HG02763 (cell line): ENCODE measurements at regions not wholly inside any gene's neighbourhood (a gene's known extent, or its start where the extent isn't known, plus 50 kb on each side); places are given as distances from the start of the nearest gene placed in this dataset.
"Not testable (repeated sequence)": the region's sequence is repeated elsewhere in the genome, so short reads cannot be mapped to it uniquely, and the experiment has no call there.

ENCODE experiments used
- ATAC-seq: cut with Tn5 transposase; IDR thresholded peaks from one replicate; pipeline ENCODE4 v1.9.1; 2021; ENCODE audit warnings: mild to moderate bottlenecking, moderate library complexity; ENCODE audit not compliant: unreplicated experiment

- no peak for ATAC-seq
These were observed 88.1 kb upstream of the STMND1 start for GRCh38 chr6:17013701-17014100.

GRCh38 chr6:17012421-17013225 lies 89.2 kb upstream of the STMND1 start:
- no peak for ATAC-seq

- no peak for ATAC-seq
These were observed 89.9 kb upstream of the STMND1 start for GRCh38 chr6:17011985-17012384.

- ATAC-seq = no peak
These were observed 94.1 kb upstream of the STMND1 start for GRCh38 chr6:17007749-17008148.

GRCh38 chr6:17006543-17006942 lies 95.3 kb upstream of the STMND1 start:
- ATAC-seq = no peak

- no peak for ATAC-seq
These were observed 97.6 kb upstream of the STMND1 start for GRCh38 chr6:17004269-17004668.

GRCh38 chr6:17002123-17002522 lies 99.7 kb upstream of the STMND1 start:
- ATAC-seq = no peak

GRCh38 chr6:17001188-17001587 lies 100.7 kb upstream of the STMND1 start:
- no peak for ATAC-seq

- no peak for ATAC-seq
These were observed 102.1 kb upstream of the STMND1 start for GRCh38 chr6:16999491-17000436.

- no peak for ATAC-seq
These were observed 103.4 kb upstream of the STMND1 start for GRCh38 chr6:16998461-16998860.

GRCh38 chr6:16995511-16996250 lies 106.2 kb upstream of the STMND1 start:
- no peak for ATAC-seq

- no peak for ATAC-seq
These were observed 108.5 kb upstream of the STMND1 start for GRCh38 chr6:16993396-16993795.

GRCh38 chr6:16991981-16992629 lies 109.7 kb upstream of the STMND1 start:
- ATAC-seq = no peak

- not testable (repeated sequence) for ATAC-seq
These were observed 111.9 kb upstream of the STMND1 start for GRCh38 chr6:16989976-16990375.

- ATAC-seq = no peak
These were observed 112.5 kb upstream of the STMND1 start for GRCh38 chr6:16989382-16989781.

- ATAC-seq = no peak
These were observed 113.9 kb upstream of the STMND1 start for GRCh38 chr6:16987996-16988395.

- ATAC-seq = no peak
These were observed 116.2 kb upstream of the STMND1 start for GRCh38 chr6:16985513-16986284.

- ATAC-seq = no peak
These were observed 119.0 kb upstream of the STMND1 start for GRCh38 chr6:16982807-16983206.

GRCh38 chr6:16979677-16980370 lies 122.0 kb upstream of the STMND1 start:
- no peak for ATAC-seq
